Peyer's patch (tissue), 4 donors: ENCODE measurements at regions not wholly inside any gene's neighbourhood (a gene's known extent, or its start where the extent isn't known, plus 50 kb on each side); places are given as distances from the start of the nearest gene placed in this dataset.

ENCODE experiments used
- POLR2A ChIP-seq, 2 donors: fragments of 450-650 bp; IDR thresholded peaks; one replicate each; pipeline ENCODE4 v1.5.1; 2017; ENCODE audit warnings: antibody characterized with exemption in 2 of 2, mild to moderate bottlenecking in 2 of 2, moderate library complexity in 2 of 2
- TF ChIP-seq, protein P1 (sequence below), 6 experiments: fragments of 450-650 bp in 4 of 6; fragments of 200-600 bp in 2 of 6; sonication (generic) in 1 of 6; IDR thresholded peaks; one replicate each; pipeline ENCODE4 v1.5.1; 2017 to 2019; ENCODE audit warnings: antibody characterized with exemption in 6 of 6, mild to moderate bottlenecking in 3 of 6, moderate library complexity in 1 of 6

GRCh38 chr10:78853864-78854263, 214.9 kb upstream of the ZMIZ1 start:
- TF ChIP-seq, protein P1, sequence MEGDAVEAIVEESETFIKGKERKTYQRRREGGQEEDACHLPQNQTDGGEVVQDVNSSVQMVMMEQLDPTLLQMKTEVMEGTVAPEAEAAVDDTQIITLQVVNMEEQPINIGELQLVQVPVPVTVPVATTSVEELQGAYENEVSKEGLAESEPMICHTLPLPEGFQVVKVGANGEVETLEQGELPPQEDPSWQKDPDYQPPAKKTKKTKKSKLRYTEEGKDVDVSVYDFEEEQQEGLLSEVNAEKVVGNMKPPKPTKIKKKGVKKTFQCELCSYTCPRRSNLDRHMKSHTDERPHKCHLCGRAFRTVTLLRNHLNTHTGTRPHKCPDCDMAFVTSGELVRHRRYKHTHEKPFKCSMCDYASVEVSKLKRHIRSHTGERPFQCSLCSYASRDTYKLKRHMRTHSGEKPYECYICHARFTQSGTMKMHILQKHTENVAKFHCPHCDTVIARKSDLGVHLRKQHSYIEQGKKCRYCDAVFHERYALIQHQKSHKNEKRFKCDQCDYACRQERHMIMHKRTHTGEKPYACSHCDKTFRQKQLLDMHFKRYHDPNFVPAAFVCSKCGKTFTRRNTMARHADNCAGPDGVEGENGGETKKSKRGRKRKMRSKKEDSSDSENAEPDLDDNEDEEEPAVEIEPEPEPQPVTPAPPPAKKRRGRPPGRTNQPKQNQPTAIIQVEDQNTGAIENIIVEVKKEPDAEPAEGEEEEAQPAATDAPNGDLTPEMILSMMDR (IDR thresholded peaks at IDR 0.05), result no peak
- TF ChIP-seq POLR2A (IDR thresholded peaks at IDR 0.05), result no peak
